HS-5 (cell line): ENCODE measurements at regions not wholly inside any gene's neighbourhood (a gene's known extent, or its start where the extent isn't known, plus 50 kb on each side); places are given as distances from the start of the nearest gene placed in this dataset.

Source experiments
- DNase-seq: peaks from one replicate; pipeline ENCODE4 v3.0.0-alpha.2; 2012; ENCODE audit warnings: low read depth

DNA sequence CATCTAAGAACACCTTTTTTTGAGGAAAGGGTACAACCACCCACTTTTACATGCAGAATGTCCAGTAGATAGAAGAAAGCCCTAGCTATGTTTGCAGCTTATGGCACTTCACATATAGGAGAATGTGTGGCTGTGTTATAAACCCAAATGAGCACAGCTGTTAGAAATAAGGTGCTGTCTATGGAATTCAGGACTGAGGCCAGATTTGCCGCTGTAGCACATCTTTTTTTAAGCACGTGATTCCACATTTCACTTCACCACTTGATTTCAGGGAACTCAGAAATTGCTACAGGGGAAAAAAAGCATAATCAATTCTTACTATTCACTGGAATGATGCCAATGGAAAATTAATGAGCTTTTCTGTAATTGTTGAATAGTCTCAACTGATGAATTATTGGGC lies 147.2 kb upstream of the ADAMTS5 start:
- DNase-seq, result no peak

GRCh38 chr21:27112186-27112585 lies 145.3 kb upstream of the ADAMTS5 start:
- DNase-seq, result no peak

GRCh38 chr21:27110956-27111355 lies 144.1 kb upstream of the ADAMTS5 start:
- DNase-seq, result no peak

GRCh38 chr21:27108701-27109100 lies 141.8 kb upstream of the ADAMTS5 start:
- no peak for DNase-seq

GRCh38 chr21:27108228-27108627 lies 141.3 kb upstream of the ADAMTS5 start:
- no peak for DNase-seq

DNA sequence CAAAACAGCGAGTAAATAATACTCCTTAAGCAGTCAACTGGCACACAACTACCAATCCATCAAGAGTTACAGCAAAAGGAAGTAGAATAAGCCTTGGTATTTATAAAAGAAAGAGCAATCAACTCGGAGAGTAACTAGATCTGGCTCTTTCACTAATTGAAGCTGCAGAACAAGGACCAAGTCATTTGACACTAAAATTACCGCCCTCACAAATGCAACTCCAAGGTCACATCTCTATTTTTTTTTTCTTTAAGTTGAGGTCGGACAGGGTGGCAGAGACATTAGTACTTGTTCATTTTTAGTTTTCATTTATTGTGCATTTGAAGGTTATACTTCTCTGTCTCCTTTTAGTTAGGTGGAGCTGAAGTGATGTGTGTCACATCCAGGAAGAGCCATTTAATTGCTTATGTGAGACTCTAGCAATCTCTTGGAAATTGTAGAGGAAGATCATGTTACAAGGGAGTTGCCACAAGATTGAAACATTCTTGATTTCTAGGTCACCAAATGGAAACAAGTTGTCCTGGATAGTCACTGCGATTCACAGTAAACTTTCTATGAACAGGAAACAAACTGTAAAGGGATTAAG lies 138.1 kb upstream of the ADAMTS5 start:
- DNase-seq, result peak; percentile 11

- no peak for DNase-seq
These were observed 136.9 kb upstream of the ADAMTS5 start for GRCh38 chr21:27103768-27104167.

GRCh38 chr21:27101523-27101922 lies 134.6 kb upstream of the ADAMTS5 start:
- DNase-seq, result no peak

DNA sequence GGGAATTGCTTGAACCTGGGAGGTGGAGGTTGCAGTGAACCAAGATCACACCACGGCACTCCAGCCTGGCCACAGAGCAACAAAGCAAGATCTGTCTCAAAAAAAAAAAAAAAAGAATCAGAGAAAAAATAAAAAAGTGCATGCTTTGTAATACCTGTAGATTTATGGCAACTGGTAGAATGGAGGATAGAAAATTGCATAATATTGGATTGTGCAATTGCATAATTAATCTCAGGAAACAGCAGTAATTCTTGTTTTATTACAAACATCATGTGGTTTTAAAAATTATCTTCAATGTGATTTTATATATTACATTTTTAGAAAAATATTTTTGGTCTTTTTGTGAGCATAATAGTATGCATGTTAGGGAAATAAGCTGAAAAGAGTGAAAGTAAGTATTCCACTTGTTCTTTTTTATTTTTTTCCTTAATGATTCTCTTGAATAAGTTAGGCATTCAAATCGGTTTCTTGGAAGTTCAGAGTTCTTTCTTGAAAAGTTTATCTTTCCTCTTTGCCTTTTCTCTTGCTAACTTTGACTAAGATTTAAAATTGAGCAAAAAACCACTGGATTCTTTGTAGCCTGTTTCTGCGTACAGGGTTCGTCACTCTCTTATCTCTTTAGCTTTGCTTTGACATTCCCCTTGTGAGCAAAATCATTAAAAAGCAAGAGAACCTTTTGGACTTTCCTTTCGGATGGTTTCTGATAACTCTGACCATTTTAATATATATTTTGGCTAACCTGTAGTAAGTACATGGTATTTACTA lies 127.5 kb upstream of the ADAMTS5 start:
- DNase-seq, result no peak

DNA sequence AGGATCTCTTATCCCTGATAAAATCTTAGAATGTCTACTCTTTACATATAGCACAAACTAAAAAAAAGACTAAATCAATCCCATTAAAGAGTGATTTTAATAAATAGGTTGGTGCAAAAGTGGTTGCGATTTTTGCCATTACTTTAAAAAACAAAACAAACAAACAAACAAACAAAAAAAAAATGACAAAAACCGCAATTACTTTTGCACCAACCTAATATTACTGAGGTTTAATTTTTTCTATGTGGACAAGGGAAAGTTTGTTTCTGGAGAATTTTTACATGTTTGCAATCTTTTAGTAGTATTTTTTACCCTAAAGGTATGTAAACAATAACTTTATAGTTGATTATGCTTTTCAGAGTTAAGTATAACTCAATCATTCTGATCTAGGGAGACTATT lies 119.7 kb upstream of the ADAMTS5 start:
- DNase-seq, result no peak

DNA sequence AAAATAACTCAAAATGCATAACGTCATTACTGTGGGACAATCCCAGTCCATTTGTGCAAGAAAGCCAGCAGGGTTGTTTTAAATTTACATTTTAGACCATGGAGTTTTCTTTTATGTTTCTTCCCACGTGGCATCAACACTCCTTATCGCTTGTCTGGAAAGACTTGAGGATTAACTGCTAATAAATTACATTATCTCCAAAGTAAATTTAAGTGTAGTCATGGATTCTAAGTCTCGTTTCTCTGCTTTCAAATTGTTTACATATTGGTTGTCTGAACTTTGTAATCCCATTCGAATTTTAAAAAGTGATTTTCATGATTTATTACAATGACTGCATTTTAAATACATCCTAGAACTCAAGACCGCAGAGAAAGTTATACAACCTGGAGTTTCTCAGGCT lies 119.3 kb upstream of the ADAMTS5 start:
- DNase-seq, result no peak

DNA sequence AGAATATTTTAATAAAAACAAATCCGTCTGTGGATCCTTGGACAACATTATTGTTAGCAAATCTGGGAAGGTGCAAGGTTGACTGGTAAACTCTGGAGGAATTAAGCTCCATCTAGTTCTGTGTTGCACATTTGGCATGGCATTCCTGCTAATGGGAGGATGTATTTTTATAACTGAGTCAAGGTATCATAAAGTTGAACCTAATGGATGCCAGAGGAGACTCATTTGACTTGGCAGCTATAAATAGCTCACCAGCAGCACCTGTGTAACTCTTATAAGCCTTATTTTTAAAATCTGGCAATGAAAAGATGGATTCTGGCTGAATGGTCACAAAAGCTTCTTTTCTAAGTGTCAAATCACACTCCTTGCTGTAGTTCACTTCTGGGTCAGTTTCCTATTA lies 118.5 kb upstream of the ADAMTS5 start:
- no peak for DNase-seq

GRCh38 chr21:27083144-27083543 lies 116.3 kb upstream of the ADAMTS5 start:
- no peak for DNase-seq

GRCh38 chr21:27082431-27083010 lies 115.6 kb upstream of the ADAMTS5 start:
- DNase-seq, result no peak

- DNase-seq, result no peak
These were observed 112.8 kb upstream of the ADAMTS5 start for GRCh38 chr21:27079636-27080240.

DNA sequence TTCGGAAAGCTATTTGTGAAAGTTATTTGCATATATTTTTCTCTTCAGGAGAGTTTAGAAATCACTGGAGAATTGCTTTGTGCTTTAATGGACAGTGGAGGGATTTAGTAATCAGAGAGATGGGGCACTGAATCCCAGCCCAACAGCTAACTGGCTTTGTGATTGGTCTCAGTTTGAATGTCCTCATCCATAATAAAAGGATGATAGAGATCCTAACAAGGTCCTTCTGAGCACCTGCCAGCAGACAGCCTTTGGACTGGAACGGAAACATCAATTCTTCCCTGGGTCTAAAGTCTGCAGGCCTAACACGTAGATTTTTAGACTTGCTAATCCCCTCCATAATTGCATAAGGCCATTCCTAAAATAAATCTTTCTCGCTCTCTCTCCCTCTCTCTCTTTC lies 112.0 kb upstream of the ADAMTS5 start:
- DNase-seq, result no peak

- no peak for DNase-seq
These were observed 110.6 kb upstream of the ADAMTS5 start for GRCh38 chr21:27077501-27077900.

GRCh38 chr21:27076025-27076424 lies 109.1 kb upstream of the ADAMTS5 start:
- no peak for DNase-seq

DNA sequence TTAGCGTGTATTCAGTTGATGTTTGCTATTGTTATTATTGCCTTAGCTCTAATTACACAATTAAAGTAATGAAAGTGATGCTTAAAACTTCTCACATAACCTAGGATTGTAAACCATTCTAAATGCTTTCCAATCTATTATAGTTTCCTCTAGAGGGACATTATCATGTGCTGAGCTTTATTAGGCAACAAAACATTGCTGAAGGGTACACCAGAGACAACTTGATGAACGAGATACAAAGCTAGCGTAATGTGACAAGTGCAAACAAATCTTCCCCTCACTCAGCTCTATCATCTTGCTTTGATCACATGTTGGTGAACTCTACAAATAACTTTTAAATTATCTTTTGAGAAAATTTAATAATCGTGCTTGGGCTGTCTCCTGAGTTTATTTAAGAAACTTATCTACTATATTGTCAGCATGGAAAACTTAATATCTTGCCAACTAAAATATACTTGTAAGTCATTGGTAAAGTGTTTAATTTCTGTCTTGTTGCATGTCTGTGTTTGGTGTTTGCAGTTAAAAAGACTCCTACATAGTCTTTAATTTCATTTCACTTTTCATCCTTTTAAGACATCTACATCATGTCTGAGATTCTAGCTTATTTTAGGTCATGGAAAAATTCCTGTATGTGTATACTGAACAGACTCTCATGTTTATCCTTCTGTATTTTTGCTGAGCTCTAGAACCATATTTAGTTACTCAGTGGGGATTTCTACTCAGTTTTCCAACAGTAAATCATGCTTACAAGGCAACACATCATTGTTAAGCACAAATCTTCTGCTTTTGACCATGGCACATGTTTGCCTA lies 104.2 kb upstream of the ADAMTS5 start:
- no peak for DNase-seq

DNA sequence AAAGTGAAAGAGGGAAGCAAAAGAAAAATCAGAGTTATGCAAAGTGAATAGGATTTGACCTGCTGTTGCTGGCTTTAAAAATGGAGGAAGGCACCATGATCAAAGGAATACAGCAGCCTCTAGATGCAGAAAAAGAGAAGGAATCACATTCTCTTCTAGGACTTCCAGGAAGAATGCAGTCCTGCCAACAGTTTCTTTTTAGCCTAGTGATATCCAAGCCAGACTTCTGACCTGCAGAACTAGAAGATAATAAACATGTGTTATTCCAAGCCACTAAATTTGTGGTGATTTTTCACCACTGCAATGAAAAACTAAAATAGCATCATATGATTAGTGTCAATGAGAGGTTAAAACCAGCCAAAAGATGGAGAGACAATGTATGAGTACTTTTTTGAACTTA lies 101.9 kb upstream of the ADAMTS5 start:
- no peak for DNase-seq

- no peak for DNase-seq
These were observed 100.3 kb upstream of the ADAMTS5 start for GRCh38 chr21:27067226-27067625.

GRCh38 chr21:27062443-27062842 lies 95.6 kb upstream of the ADAMTS5 start:
- DNase-seq, result no peak
